ENCODE measurements at regions not wholly inside any gene's neighbourhood (a gene's known extent, or its start where the extent isn't known, plus 50 kb on each side); places are given as distances from the start of the nearest gene placed in this dataset.

DNA sequence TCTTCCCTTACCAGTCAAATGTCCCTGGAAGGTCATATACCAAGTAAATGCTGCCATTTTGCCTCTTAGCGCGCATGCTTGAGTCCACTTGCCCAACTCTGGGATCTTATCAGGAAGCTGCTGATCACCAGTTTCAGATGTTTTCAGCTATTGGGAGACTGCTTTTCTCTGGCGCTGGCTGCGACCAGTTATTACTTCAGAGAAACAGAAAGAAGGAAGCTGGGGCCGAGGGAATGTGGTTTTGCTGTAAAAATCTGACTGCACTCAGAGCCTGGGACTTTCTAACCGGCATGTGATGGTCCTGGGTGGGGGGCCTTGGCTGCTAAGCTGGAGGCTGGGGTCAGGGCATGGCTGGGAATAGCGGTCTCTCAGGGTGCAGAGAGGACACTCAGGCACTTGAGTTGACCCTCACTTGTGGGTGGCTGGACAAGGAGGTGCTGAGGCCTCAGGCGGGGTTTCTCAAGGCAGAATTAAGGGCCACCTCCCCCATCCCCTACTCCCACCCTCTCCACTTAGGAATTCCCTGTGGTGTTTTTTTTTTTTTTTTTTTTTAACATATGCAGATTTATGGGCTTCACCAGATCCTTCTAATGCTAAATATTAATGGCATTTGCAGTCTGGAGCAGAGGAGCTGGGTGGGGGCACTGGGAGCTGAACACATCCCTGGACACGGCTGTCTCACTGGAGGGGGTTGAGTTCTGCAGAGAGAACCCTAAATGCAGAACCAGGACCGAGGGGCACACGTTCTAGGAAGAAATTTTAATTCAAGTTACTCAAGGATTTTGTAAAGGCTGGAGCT is 145.8 kb downstream of the CYLD start:
- TF ChIP-seq CTCF (IDR thresholded peaks at IDR 0.05; ENCODE audit: insufficient read depth, low read length, poor library complexity, severe bottlenecking) = no peak
- no peak for DNase-seq (ENCODE audit: extremely low read depth, insufficient read length)
- no peaks in the 10 kb centered on the region for H3K27me3 ChIP-seq (replicated peaks; ENCODE audit: control insufficient read depth, insufficient read depth, low read length)
- no peaks in the 10 kb centered on the region for H3K36me3 ChIP-seq (ENCODE audit: control insufficient read depth, insufficient read depth, low read length)
- H3K4me3 ChIP-seq (replicated peaks; ENCODE audit: low read depth, low read length) = no peak overlapping the region

GRCh38 chr16:50884066-50884860 is 142.4 kb downstream of the CYLD start:
- DNase-seq (ENCODE audit: extremely low read depth, insufficient read length) = no peak
- peak; percentile 73 for TF ChIP-seq CTCF (IDR thresholded peaks at IDR 0.05; ENCODE audit: insufficient read depth, low read length, poor library complexity, severe bottlenecking)
- Histone ChIP-seq H3K4me3 (replicated peaks; ENCODE audit: low read depth, low read length) (no peak overlapping the region), H3K27me3 (replicated peaks; ENCODE audit: control insufficient read depth, insufficient read depth, low read length) (no peaks in the 10 kb centered on the region; the same call in 1 of the 2 replicates), H3K36me3 (ENCODE audit: control insufficient read depth, insufficient read depth, low read length) (no peaks in the 10 kb centered on the region)

DNA sequence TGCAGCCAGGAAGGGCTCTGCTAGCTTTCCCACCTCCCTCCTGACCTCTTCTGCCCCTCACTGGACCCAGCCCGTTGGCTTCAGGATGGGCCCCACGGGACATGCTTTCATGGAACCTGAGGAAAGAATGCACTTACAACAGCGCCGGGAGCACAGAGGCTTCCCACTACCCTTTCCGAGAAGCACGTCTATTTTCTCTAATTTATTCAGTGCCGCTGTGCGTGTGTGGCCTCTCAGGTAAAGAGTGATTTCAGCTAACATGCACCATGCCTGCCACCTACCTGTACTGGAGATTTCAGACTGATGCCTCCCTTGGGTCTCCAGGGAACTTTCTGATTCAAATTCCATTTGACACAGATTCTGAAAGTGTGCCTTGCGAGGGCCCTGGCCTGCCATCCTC is 140.1 kb downstream of the CYLD start:
- no peak for TF ChIP-seq CTCF (IDR thresholded peaks at IDR 0.05; ENCODE audit: insufficient read depth, low read length, poor library complexity, severe bottlenecking)
- H3K36me3 ChIP-seq (ENCODE audit: control insufficient read depth, insufficient read depth, low read length) = no peaks in the 10 kb centered on the region
- no peak overlapping the region for H3K4me3 ChIP-seq (replicated peaks; ENCODE audit: low read depth, low read length)
- DNase-seq (ENCODE audit: extremely low read depth, insufficient read length) = no peak
- H3K27me3 ChIP-seq (replicated peaks; ENCODE audit: control insufficient read depth, insufficient read depth, low read length) = peaks cover 1% of the 10 kb centered on the region

GRCh38 chr16:50881331-50881830 is 139.5 kb downstream of the CYLD start:
- Histone ChIP-seq H3K36me3 (ENCODE audit: control insufficient read depth, insufficient read depth, low read length) (no peaks in the 10 kb centered on the region), H3K27me3 (replicated peaks; ENCODE audit: control insufficient read depth, insufficient read depth, low read length) (peaks cover 1% of the 10 kb centered on the region), H3K4me3 (replicated peaks; ENCODE audit: low read depth, low read length) (no peak overlapping the region)
- TF ChIP-seq CTCF (IDR thresholded peaks at IDR 0.05; ENCODE audit: insufficient read depth, low read length, poor library complexity, severe bottlenecking) = no peak
- DNase-seq (ENCODE audit: extremely low read depth, insufficient read length) = no peak

DNA sequence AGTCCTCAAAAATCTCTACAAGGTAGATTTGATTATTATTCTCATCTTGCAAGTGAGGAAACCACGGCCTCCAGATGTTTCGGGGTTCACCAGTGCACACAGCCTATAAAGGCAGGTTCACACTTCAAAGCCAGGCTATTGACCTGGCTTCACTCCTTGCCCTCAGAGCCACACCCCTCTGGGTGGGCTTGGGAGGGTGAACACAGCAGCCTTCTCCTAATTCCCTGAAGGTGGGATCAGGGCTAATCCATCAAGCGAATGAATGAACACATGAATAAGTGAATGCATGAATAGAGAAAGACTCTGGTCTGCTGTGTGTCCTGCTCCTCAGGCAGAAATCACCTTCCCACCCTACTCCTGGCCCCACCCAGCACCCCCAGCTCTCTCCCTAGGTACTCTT is 139.0 kb downstream of the CYLD start:
- DNase-seq (ENCODE audit: extremely low read depth, insufficient read length) = no peak
- no peak for TF ChIP-seq CTCF (IDR thresholded peaks at IDR 0.05; ENCODE audit: insufficient read depth, low read length, poor library complexity, severe bottlenecking)
- peaks cover 1% of the 10 kb centered on the region for H3K27me3 ChIP-seq (replicated peaks; ENCODE audit: control insufficient read depth, insufficient read depth, low read length)
- no peaks in the 10 kb centered on the region for H3K36me3 ChIP-seq (ENCODE audit: control insufficient read depth, insufficient read depth, low read length)
- no peak overlapping the region for H3K4me3 ChIP-seq (replicated peaks; ENCODE audit: low read depth, low read length)

Data from GM06990 (cell line).